ENCODE measurements at regions not wholly inside any gene's neighbourhood (a gene's known extent, or its start where the extent isn't known, plus 50 kb on each side); places are given as distances from the start of the nearest gene placed in this dataset.

GRCh38 chr11:95337972-95338429 is 107.0 kb upstream of the SESN3 start:
- Histone ChIP-seq H3K56ac (replicated peaks; ENCODE audit: insufficient read length, low read depth, low read length) (no peak overlapping the region), H3K4me2 (ENCODE audit: insufficient read depth in 1 of 2, low read depth in 2 of 2, low read length in 2 of 2) (peak overlapping the region; percentile 29 to 51), H3K4me1 (replicated peaks in 1 of 4; ENCODE audit: control insufficient read depth in 3 of 4, insufficient read depth in 4 of 4, low read length in 3 of 4) (peaks cover 5 to 35% (median 30%) of the 10 kb centered on the region in 4 experiments), H4K5ac (ENCODE audit: insufficient read length, low read depth, low read length) (no peak overlapping the region), H3K27me3 (replicated peaks in 1 of 4; ENCODE audit: control insufficient read depth in 3 of 4, extremely low read depth in 1 of 4, insufficient read depth in 3 of 4, low read length in 3 of 4) (no peaks in the 10 kb centered on the region), H3K4ac (replicated peaks; ENCODE audit: insufficient read length, low read depth, low read length) (no peak overlapping the region), H4K8ac (ENCODE audit: extremely low read depth, insufficient read depth, low read length) (no peak overlapping the region), H3K9me3 (ENCODE audit: insufficient read depth in 2 of 2, low read depth in 1 of 2, low read length in 1 of 2) (no peaks in the 10 kb centered on the region), H2BK15ac (ENCODE audit: low read length) (no peak overlapping the region), H3K79me2 (ENCODE audit: control insufficient read depth in 1 of 2, insufficient read depth in 2 of 2, low read length in 2 of 2) (no peaks in the 10 kb centered on the region), H3K9ac (replicated peaks in 1 of 4; ENCODE audit: extremely low read depth in 1 of 4, low read depth in 3 of 4, low read length in 3 of 4) (no peak overlapping the region), H4K20me1 (replicated peaks in 1 of 2; ENCODE audit: control insufficient read depth in 1 of 2, insufficient read depth in 2 of 2, low read length in 2 of 2) (no peaks in the 10 kb centered on the region), H3K23me2 (ENCODE audit: low read depth, low read length) (no peaks in the 10 kb centered on the region), H2AK5ac (ENCODE audit: low read depth, low read length) (no peak overlapping the region), H3K18ac (ENCODE audit: extremely low read depth, low read length) (peak overlapping the region; percentile 78), H3K36me3 (ENCODE audit: control insufficient read depth in 2 of 4, insufficient read depth in 4 of 4, low read length in 3 of 4) (no peaks in the 10 kb centered on the region), H2BK20ac (ENCODE audit: low read length) (peak overlapping the region; percentile 88), H3K79me1 (ENCODE audit: low read depth, low read length) (no peaks in the 10 kb centered on the region), H4K91ac (replicated peaks; ENCODE audit: insufficient read length, low read length) (peak overlapping the region; percentile 27), H2AFZ (ENCODE audit: low read length) (no peak overlapping the region), H3K23ac (ENCODE audit: insufficient read length) (no peak overlapping the region), H2BK5ac (ENCODE audit: low read depth, low read length) (peak overlapping the region; percentile 46; the same call in 1 of the 2 replicates), H3K4me3 (ENCODE audit: extremely low read depth in 1 of 4, insufficient read depth in 2 of 4, low read depth in 3 of 4, low read length in 4 of 4) (peak overlapping the region in 1 of 4 experiments; percentile 19; a peak in 1 of 8 replicates), H2BK12ac (ENCODE audit: low read depth, low read length) (peak overlapping the region; percentile 89), H2BK120ac (replicated peaks; ENCODE audit: low read depth, low read length) (peak overlapping the region; percentile 40), H3K27ac (ENCODE audit: low read depth, low read length) (peak overlapping the region; percentile 43; the same call in 1 of the 2 replicates), H3K14ac (ENCODE audit: insufficient read length) (no peak overlapping the region)
- no peak for FAIRE-seq
- WGBS, 2 experiments (ENCODE audit: extremely low coverage in 1 of 2, insufficient coverage in 1 of 2, insufficient read length in 1 of 2, insufficient replicate concordance in 2 of 2, low coverage in 1 of 2, low lambda C conversion rate in 2 of 2, missing lambda C conversion rate in 1 of 2) = 28% methylated on average over 2 of the region's 2 CpGs; no CpG with 5 or more reads in 1 of the 2 experiments
- CTCF ChIA-PET (ENCODE audit: partially characterized antibody) = interaction anchor here (0.6 to 1.9 kb wide), 9 partner anchors 33 to 389 kb away, joined by 3 to 7 read pairs (median 4); no protein-coding TSS in a partner anchor
- no peak for TF ChIP-seq RNF2 (IDR thresholded peaks at IDR 0.05; ENCODE audit: borderline replicate concordance, low read depth, low read length, missing control alignments, poor library complexity, severe bottlenecking)
- no peak for TF ChIP-seq CTBP2 (IDR thresholded peaks at IDR 0.05; ENCODE audit: borderline replicate concordance, insufficient read depth, insufficient read length, low read length)
- peak; percentile 68 for TF ChIP-seq TEAD4 (IDR thresholded peaks at IDR 0.05; ENCODE audit: low read depth, low read length)
- TF ChIP-seq, protein P1, sequence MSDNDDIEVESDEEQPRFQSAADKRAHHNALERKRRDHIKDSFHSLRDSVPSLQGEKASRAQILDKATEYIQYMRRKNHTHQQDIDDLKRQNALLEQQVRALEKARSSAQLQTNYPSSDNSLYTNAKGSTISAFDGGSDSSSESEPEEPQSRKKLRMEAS (IDR thresholded peaks at IDR 0.05) = no peak
- DNase-seq (ENCODE audit: low read depth in 1 of 2, low spot score in 2 of 2) = no peak
- POLR2A ChIA-PET (ENCODE audit: partially characterized antibody) = interaction anchor here (0.9 to 1.3 kb wide), 2 partner anchors 15 to 183 kb away, joined by 3 to 4 read pairs; no protein-coding TSS in a partner anchor
